SK-N-SH treated with all-trans-retinoic acid at 6 μM for 48 hours (cell line): ENCODE measurements at regions not wholly inside any gene's neighbourhood (a gene's known extent, or its start where the extent isn't known, plus 50 kb on each side); places are given as distances from the start of the nearest gene placed in this dataset.
"Not testable (repeated sequence)": the region's sequence is repeated elsewhere in the genome, so short reads cannot be mapped to it uniquely, and the experiment has no call there.

Experiments
- ARNTL ChIP-seq: fragments of 450-650 bp; formaldehyde crosslinking; IDR thresholded peaks from 2 replicates; pipeline ENCODE4 v1.5.0; 2020; ENCODE audit warnings: low read depth, mild to moderate bottlenecking, moderate library complexity, borderline replicate concordance
- CREB5 ChIP-seq: fragments of 250-450 bp; sonication (Bioruptor Pico); IDR thresholded peaks from 2 replicates; pipeline ENCODE4 v1.5.1; 2020; ENCODE audit warnings: low read depth, mild to moderate bottlenecking, moderate library complexity
- CSRNP3 ChIP-seq: fragments of 250-450 bp; sonication (Bioruptor Pico); IDR thresholded peaks from 2 replicates; pipeline ENCODE4 v1.5.1; 2021; ENCODE audit warnings: mild to moderate bottlenecking, moderate library complexity
- GLIS3 ChIP-seq: fragments of 250-450 bp; sonication (Bioruptor Pico); IDR thresholded peaks from 2 replicates; pipeline ENCODE4 v1.5.0; 2020; ENCODE audit warnings: mild to moderate bottlenecking, moderate library complexity
- OSR1 ChIP-seq: fragments of 250-450 bp; sonication (Bioruptor Pico); IDR thresholded peaks from 2 replicates; pipeline ENCODE4 v1.8.0; 2022; ENCODE audit warnings: moderate library complexity, mild to moderate bottlenecking, inconsistent platforms
- POU6F1 ChIP-seq: fragments of 250-450 bp; sonication (Bioruptor Pico); IDR thresholded peaks from 2 replicates; pipeline ENCODE4 v1.8.0; 2021; ENCODE audit warnings: low read depth, mild to moderate bottlenecking, moderate library complexity, borderline replicate concordance
- PPARA ChIP-seq: fragments of 250-450 bp; sonication (Bioruptor Pico); IDR thresholded peaks from 2 replicates; pipeline ENCODE4 v1.5.0; 2020; ENCODE audit warnings: mild to moderate bottlenecking, borderline replicate concordance
- TOX ChIP-seq: fragments of 250-450 bp; sonication (Bioruptor Pico); IDR thresholded peaks from 2 replicates; pipeline ENCODE4 v1.8.0; 2021; ENCODE audit warnings: mild to moderate bottlenecking, moderate library complexity, borderline replicate concordance
- ZC3H10 ChIP-seq: fragments of 250-450 bp; sonication (Bioruptor Pico); IDR thresholded peaks from 2 replicates; pipeline ENCODE4 v1.5.1; 2021; ENCODE audit warnings: mild to moderate bottlenecking, moderate library complexity
- TF ChIP-seq, protein P1 (sequence below): fragments of 250-450 bp; sonication (Bioruptor Pico); IDR thresholded peaks from 2 replicates; pipeline ENCODE4 v1.8.0; 2020; ENCODE audit warnings: mild to moderate bottlenecking, moderate library complexity, borderline replicate concordance

DNA sequence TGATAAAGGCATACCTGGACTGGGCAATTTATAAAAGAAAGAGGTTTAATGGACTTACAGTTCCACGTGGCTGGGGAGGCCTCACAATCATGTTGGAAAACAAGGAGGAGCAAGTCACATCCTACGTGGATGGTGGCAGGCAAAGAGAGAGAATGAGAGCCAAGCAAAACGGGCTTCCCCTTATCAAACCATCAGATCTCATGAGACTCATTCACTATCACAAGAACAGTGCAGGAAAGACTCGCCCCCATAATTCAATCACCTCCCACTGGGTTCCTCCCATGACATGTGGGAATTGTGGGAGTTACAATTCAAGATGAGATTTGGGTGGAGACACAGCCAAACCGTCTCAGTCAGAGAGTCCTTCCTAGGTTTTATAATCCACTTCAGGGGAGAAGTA is 222.3 kb downstream of the ZNF674 start:
- not testable (repeated sequence) for TF ChIP-seq CREB5; ARNTL (CRISPR knock-in tag); TOX (CRISPR knock-in tag); PPARA (CRISPR knock-in tag); GLIS3 (CRISPR knock-in tag); CSRNP3 (CRISPR knock-in tag); ZC3H10 (CRISPR knock-in tag); OSR1 (CRISPR knock-in tag); POU6F1 (CRISPR knock-in tag)
- TF ChIP-seq, protein P1, sequence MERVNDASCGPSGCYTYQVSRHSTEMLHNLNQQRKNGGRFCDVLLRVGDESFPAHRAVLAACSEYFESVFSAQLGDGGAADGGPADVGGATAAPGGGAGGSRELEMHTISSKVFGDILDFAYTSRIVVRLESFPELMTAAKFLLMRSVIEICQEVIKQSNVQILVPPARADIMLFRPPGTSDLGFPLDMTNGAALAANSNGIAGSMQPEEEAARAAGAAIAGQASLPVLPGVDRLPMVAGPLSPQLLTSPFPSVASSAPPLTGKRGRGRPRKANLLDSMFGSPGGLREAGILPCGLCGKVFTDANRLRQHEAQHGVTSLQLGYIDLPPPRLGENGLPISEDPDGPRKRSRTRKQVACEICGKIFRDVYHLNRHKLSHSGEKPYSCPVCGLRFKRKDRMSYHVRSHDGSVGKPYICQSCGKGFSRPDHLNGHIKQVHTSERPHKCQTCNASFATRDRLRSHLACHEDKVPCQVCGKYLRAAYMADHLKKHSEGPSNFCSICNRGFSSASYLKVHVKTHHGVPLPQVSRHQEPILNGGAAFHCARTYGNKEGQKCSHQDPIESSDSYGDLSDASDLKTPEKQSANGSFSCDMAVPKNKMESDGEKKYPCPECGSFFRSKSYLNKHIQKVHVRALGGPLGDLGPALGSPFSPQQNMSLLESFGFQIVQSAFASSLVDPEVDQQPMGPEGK (CRISPR knock-in tag): not testable (repeated sequence)
